HK-2 (cell line): ENCODE measurements at regions not wholly inside any gene's neighbourhood (a gene's known extent, or its start where the extent isn't known, plus 50 kb on each side); places are given as distances from the start of the nearest gene placed in this dataset.
"Not testable (repeated sequence)": the region's sequence is repeated elsewhere in the genome, so short reads cannot be mapped to it uniquely, and the experiment has no call there.

Experiments used
- DNase-seq: peaks from one replicate; pipeline ENCODE4 v3.0.0-alpha.2; 2018; ENCODE audit not compliant: unreplicated experiment

- DNase-seq, result no peak
Measured at GRCh38 chr22:42217752-42218280, 52.6 kb downstream of the TCF20 start.

- DNase-seq, result no peak
Measured at GRCh38 chr22:42217019-42217751, 53.3 kb downstream of the TCF20 start.

GRCh38 chr22:42214633-42215415 is 55.6 kb downstream of the TCF20 start:
- DNase-seq, result no peak

- DNase-seq, result no peak
Measured at GRCh38 chr22:42208362-42208761, 62.1 kb downstream of the TCF20 start.

- no peak for DNase-seq
Measured at GRCh38 chr22:42207918-42208317, 62.5 kb downstream of the TCF20 start.

- no peak for DNase-seq
Measured at GRCh38 chr22:42203609-42204008, 66.8 kb downstream of the TCF20 start.

GRCh38 chr22:42202669-42203068 is 67.8 kb downstream of the TCF20 start:
- DNase-seq, result peak; percentile 27

- no peak for DNase-seq
Measured at GRCh38 chr22:42202048-42202447, 68.4 kb downstream of the TCF20 start.

GRCh38 chr22:42199025-42199424 is 68.4 kb upstream of the CYP2D6 start:
- DNase-seq, result no peak

GRCh38 chr22:42198226-42198625 is 67.6 kb upstream of the CYP2D6 start:
- no peak for DNase-seq

- DNase-seq, result no peak
Measured at GRCh38 chr22:42196454-42196853, 65.8 kb upstream of the CYP2D6 start.

- no peak for DNase-seq
Measured at GRCh38 chr22:42194953-42195352, 64.3 kb upstream of the CYP2D6 start.

GRCh38 chr22:42194104-42194851 is 63.7 kb upstream of the CYP2D6 start:
- DNase-seq, result no peak

GRCh38 chr22:42192547-42192946 is 61.9 kb upstream of the CYP2D6 start:
- no peak for DNase-seq

- no peak for DNase-seq
Measured at GRCh38 chr22:42190274-42190673, 59.7 kb upstream of the CYP2D6 start.

GRCh38 chr22:42189761-42190160 is 59.2 kb upstream of the CYP2D6 start:
- no peak for DNase-seq

GRCh38 chr22:42188808-42189447 is 58.3 kb upstream of the CYP2D6 start:
- DNase-seq, result peak; percentile 18

- DNase-seq, result no peak
Measured at GRCh38 chr22:42187646-42188045, 57.0 kb upstream of the CYP2D6 start.

- no peak for DNase-seq
Measured at GRCh38 chr22:42185915-42186439, 55.4 kb upstream of the CYP2D6 start.

GRCh38 chr22:42184852-42185251 is 54.2 kb upstream of the CYP2D6 start:
- no peak for DNase-seq

GRCh38 chr22:42183461-42184059 is 53.0 kb upstream of the CYP2D6 start:
- not testable (repeated sequence) for DNase-seq
